Muscle of leg (tissue), 3 donors: ENCODE measurements at regions not wholly inside any gene's neighbourhood (a gene's known extent, or its start where the extent isn't known, plus 50 kb on each side); places are given as distances from the start of the nearest gene placed in this dataset.

Experiments
- DNase-seq: peaks from one replicate; pipeline ENCODE4 v3.0.0; 2013
- H3K27ac ChIP-seq: one replicate; pipeline ENCODE4 v1.5.1; 2013; ENCODE audit warnings: mild to moderate bottlenecking, low read length, control low read depth
- H3K27me3 ChIP-seq: one replicate; pipeline ENCODE4 v1.6.1; 2013; ENCODE audit warnings: low read length; ENCODE audit not compliant: control insufficient read depth, insufficient read depth
- H3K36me3 ChIP-seq: one replicate; pipeline ENCODE4 v1.6.1; 2013; ENCODE audit warnings: low read length; ENCODE audit not compliant: control insufficient read depth, insufficient read depth
- H3K4me1 ChIP-seq: one replicate; pipeline ENCODE4 v1.6.1; 2013; ENCODE audit warnings: low read length; ENCODE audit not compliant: control insufficient read depth, insufficient read depth
- H3K4me3 ChIP-seq: one replicate; pipeline ENCODE4 v1.5.1; 2013; ENCODE audit warnings: low read length, control low read depth
- H3K9me3 ChIP-seq: replicated peaks from 2 replicates; pipeline ENCODE4 v1.6.1; 2013; ENCODE audit warnings: low read depth, low read length; ENCODE audit not compliant: control insufficient read depth
- WGBS: methylation state at CpG from one replicate; pipeline ENCODE4 v1.1.5; 2013; ENCODE audit warnings: missing lambda C conversion rate; ENCODE audit not compliant: insufficient coverage; 5-methylcytosine and 5-hydroxymethylcytosine counted together

DNA sequence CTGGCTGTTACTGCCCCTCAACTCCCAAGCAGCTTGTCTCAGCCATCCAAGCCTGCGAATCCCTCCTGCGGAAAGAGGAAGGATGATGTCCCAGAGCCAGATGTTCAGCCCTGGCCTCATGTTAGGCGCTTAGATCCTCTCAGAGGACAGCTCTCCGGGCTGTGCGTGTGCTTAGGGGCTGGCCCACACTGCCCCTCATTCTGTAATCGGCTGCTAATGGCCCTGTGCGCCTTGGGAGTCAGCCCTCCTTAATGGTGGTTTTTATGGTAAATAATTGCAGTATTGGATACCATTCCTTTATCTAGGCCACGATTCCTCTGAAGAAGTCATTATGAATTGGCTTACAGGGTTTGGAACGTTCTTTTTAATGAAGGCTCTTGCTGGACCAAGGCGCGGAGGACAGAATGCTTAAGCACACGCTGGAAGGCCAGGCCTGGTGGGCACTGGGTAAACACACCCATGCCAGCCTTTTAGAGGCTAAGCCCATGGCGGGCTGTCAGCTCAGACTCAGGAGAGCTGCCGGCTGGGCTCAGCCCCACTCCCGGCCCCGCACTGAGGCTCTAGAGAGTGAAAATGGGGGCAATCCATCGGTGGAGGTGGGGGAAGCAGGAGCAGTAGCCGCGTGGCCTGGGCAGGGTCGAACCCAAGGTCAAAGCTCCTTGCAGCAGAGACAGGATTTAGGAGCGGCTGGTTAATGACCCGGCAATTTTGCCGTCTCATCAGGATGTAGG lies 1157.5 kb downstream of the BRD1 start:
- DNase-seq = peak; percentile 20

DNA sequence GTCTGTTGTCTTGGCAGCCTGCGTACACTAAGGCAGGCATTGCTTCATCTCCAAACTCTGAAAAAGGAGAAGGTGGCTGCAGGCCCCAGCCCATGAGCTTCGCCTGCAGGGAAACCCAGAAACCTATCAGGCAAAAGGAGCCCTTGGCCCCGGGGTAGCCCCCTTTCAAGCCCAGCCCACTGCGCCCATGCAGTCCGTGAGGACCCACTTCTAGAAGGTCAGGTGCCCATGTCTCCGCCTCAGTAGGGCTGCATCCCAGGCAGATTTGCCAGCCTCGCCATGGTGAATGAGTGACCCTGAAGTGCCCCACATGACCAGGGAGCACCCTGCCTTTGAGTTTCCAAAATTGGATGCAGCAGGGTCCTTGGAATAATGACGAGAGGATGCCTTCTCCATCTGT lies 1158.4 kb downstream of the BRD1 start:
- WGBS = 77% methylated on average over 8 of the region's 8 CpGs
- H3K27ac ChIP-seq = no peak overlapping the region
- no peak for DNase-seq

More for the DNA sequence above, 1157.5 kb downstream of the BRD1 start:
- Histone ChIP-seq H3K9me3 (peaks cover 15% of the 10 kb centered on the region), H3K27me3 (no peaks in the 10 kb centered on the region), H3K4me1 (no peaks in the 10 kb centered on the region), H3K27ac (no peak overlapping the region), H3K4me3 (no peak overlapping the region), H3K36me3 (no peaks in the 10 kb centered on the region)
- 54% methylated on average over 20 of the region's 23 CpGs for WGBS

DNA sequence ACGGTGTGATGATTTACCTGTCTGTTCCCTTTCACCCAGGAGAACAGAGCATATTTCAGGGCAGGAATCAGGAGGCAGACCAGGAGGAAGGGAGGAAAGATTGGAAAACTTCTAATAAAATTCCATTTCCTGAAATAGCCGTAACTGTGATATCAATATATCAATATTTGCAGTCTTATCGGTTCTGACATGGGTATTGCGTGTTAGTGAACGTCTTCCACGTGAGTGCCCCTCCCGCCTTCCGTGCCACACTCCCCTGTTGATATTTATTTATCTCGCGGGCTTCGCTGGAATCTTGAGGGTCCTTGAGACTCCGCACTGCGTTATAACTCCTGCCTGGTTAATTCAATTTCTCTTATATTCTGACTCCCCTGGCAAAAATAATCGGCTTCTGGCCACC lies 1160.4 kb downstream of the BRD1 start:
- Histone ChIP-seq H3K36me3 (no peaks in the 10 kb centered on the region), H3K4me3 (no peak overlapping the region), H3K9me3 (peaks cover 15% of the 10 kb centered on the region), H3K27ac (no peak overlapping the region), H3K4me1 (no peaks in the 10 kb centered on the region), H3K27me3 (no peaks in the 10 kb centered on the region)
- DNase-seq = no peak
- 81% methylated on average over 12 of the region's 14 CpGs for WGBS

More for the DNA sequence above, 1158.4 kb downstream of the BRD1 start:
- H3K27me3 ChIP-seq = no peaks in the 10 kb centered on the region
- peaks cover 15% of the 10 kb centered on the region for H3K9me3 ChIP-seq
- H3K4me3 ChIP-seq = no peak overlapping the region
- H3K36me3 ChIP-seq = no peaks in the 10 kb centered on the region
- no peaks in the 10 kb centered on the region for H3K4me1 ChIP-seq

DNA sequence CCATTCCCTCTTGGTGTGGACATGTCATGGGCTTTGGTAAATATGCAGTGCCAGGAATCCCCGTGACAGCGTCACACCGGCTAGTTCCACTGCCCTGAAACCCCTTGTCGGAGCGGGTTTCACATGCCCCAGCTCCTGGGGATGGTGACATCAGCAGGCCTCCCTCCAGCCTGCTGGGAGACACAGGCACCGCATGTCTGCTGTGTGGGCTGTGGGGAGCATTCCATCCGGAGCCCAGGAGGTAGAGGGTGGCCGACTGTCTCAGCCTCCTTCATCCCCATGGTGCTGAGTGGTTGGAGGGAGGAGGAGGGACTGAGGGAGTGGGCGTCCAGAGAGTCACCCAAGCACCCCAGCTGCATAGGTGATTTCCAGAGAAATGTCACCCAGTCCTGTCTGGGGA lies 1161.1 kb downstream of the BRD1 start:
- Histone ChIP-seq H3K36me3 (no peaks in the 10 kb centered on the region), H3K27me3 (no peaks in the 10 kb centered on the region), H3K4me1 (no peaks in the 10 kb centered on the region), H3K27ac (no peak overlapping the region), H3K4me3 (no peak overlapping the region), H3K9me3 (peaks cover 8% of the 10 kb centered on the region)
- 100% methylated on average over 1 of the region's 9 CpGs for WGBS
- DNase-seq = no peak

DNA sequence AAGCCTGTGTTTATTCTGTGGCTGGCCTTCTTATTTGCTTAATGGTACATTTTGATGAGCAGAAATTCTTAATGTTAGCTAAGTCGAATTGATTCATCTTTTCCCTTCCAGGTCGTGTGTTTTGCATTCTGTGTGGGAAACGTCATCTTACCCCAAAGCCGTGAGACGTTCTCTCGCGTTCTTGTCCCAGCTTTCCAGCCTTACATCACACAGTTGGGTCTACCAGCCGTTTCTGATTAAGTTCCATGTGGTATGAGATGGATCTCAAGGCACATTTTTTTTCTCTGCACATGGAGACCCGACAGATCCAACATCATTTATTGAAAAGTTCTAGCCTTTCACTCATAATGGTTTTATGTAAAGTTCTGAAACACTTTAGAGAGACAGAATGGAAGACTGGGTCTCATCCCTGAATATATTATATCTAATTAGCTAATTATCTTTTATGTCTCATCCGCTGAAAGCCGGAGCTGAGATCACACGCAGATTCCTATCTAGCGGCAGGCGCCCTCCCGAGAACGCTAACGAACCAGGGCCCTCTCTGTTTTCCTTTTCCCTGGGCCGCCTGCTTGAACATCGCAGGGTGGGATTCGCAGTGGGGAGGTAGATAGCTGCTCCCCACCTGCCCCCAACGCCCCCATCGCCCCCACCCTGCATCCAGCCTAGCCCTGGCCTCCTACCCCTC lies 1162.2 kb downstream of the BRD1 start:
- Histone ChIP-seq H3K27me3 (no peaks in the 10 kb centered on the region), H3K4me3 (no peak overlapping the region), H3K9me3 (peaks cover 6% of the 10 kb centered on the region), H3K36me3 (no peaks in the 10 kb centered on the region), H3K27ac (no peak overlapping the region), H3K4me1 (peaks cover 11% of the 10 kb centered on the region)
- WGBS = 92% methylated on average over 7 of the region's 22 CpGs
- no peak for DNase-seq

DNA sequence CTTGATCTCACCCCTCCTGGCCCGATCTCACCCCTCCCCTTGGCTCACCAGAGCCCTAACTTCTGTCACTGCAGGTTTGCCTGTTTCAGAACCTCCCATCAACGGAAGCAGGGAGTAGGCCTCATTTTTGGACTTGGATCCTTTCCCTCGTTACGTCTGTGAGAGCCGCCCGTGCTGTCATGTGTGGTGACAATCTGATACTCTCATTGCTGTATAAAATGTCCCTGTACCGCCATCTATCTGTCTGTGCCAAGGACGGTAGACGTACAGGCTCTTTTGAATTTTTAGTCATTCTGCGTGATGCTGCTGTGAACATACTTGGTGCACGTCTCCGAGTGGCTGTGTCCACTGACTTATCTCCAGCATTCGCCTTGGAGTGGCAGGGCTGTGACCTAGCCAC lies 1163.1 kb downstream of the BRD1 start:
- Histone ChIP-seq H3K36me3 (no peaks in the 10 kb centered on the region), H3K4me1 (peaks cover 18% of the 10 kb centered on the region), H3K4me3 (no peak overlapping the region), H3K9me3 (peaks cover 6% of the 10 kb centered on the region), H3K27me3 (no peaks in the 10 kb centered on the region), H3K27ac (no peak overlapping the region)
- WGBS = 74% methylated on average over 11 of the region's 13 CpGs
- no peak for DNase-seq

DNA sequence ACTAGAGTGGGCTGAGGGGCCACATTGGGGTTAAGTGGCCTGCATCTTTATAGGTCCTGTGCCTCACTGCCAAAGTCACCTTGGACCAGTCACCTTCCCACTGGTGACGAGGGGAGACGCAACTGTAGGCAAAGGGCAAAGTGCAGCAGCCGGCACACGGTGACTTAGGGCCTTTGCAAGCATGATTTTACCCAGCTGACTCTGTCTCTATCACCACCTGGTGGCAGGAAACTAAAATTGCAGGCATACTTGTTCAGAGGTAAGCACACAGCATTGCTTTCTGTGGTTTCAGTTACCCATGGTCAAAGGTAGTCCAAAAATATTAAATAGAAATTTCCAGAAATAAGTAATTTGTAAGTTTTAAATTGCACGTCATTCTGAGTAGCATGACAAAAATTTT lies 1164.4 kb downstream of the BRD1 start:
- WGBS = 59% methylated on average over 4 of the region's 5 CpGs
- no peak for DNase-seq
- Histone ChIP-seq H3K4me3 (no peak overlapping the region), H3K4me1 (peaks cover 21% of the 10 kb centered on the region), H3K36me3 (no peaks in the 10 kb centered on the region), H3K9me3 (peaks cover 6% of the 10 kb centered on the region), H3K27me3 (no peaks in the 10 kb centered on the region), H3K27ac (no peak overlapping the region)

DNA sequence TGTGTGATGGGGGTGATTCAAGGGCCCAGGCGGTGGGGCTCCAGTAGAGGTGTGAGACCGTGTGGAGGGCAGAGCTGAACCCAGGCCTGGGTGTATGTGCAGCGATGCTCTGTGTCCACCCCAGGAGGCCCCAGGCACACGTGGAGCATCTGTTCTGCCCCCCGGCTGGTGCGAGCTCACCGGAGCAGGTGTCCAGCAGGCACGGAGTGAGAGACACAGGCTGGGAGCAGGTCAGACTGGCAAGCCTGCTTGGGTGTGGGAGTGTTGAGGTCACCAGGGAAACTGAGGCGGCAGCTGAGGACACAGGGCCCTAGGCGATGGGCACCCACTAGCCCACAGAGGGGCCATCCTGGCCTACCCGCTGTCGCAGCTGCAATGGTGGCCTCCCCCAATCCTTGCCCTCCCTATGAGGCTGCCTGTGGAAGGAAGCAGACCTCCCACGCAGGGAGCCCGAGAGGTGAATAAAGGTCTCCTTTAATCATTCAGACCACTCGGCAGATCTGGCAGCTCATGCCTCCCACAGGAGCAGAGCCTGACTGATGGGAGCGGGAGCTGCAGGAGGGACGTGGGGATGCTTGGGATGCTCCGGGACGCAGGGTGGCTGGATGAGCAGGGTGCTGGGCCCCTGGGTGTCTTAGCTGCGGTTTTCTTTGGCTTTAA lies 1165.1 kb downstream of the BRD1 start:
- H3K4me1 ChIP-seq = peaks cover 21% of the 10 kb centered on the region
- H3K4me3 ChIP-seq = no peak overlapping the region
- WGBS = 74% methylated on average over 14 of the region's 20 CpGs
- H3K27me3 ChIP-seq = no peaks in the 10 kb centered on the region
- peaks cover 6% of the 10 kb centered on the region for H3K9me3 ChIP-seq
- no peak overlapping the region for H3K27ac ChIP-seq
- no peak for DNase-seq
- no peaks in the 10 kb centered on the region for H3K36me3 ChIP-seq

DNA sequence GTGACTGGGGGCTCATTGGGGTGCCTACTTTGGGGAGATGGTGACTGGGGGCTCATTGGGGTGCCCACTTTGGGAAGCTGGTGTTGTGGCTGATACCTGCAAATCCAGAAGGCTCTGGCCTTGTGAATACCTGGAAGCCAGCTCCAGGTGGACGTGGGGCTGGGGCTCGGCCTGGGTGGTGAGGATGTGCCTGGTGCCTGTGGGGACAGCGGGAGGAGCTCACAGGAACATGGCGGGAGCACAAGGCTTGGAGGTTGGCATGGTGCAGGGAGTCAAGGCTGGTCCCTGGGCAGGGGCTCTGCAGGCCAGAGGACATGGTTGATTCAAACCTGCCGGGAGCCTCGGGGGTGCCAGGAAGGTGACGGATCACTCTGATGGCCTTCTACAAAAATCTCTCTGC lies 1165.7 kb downstream of the BRD1 start:
- peaks cover 21% of the 10 kb centered on the region for H3K4me1 ChIP-seq
- H3K36me3 ChIP-seq = no peaks in the 10 kb centered on the region
- 81% methylated on average over 7 of the region's 7 CpGs for WGBS
- no peak overlapping the region for H3K4me3 ChIP-seq
- H3K27ac ChIP-seq = no peak overlapping the region
- no peaks in the 10 kb centered on the region for H3K27me3 ChIP-seq
- no peak for DNase-seq
- H3K9me3 ChIP-seq = peaks cover 6% of the 10 kb centered on the region
